MM.1S (cell line): ENCODE measurements at regions not wholly inside any gene's neighbourhood (a gene's known extent, or its start where the extent isn't known, plus 50 kb on each side); places are given as distances from the start of the nearest gene placed in this dataset.
A peak's percentile ranks its signal among the peaks of the same experiment; 100 is the strongest.

Experiments
- DNase-seq: peaks from one replicate; pipeline ENCODE4 v3.0.0-alpha.2; 2015
- H2AFZ ChIP-seq: fragments of 300-600 bp; sonication (generic); 2 replicates; pipeline ENCODE4 v1.6.0; 2016; ENCODE audit warnings: antibody characterized with exemption, low read length
- H3F3A ChIP-seq: fragments of 300-600 bp; sonication (generic); 2 replicates; pipeline ENCODE4 v1.6.1; 2016; ENCODE audit warnings: mild to moderate bottlenecking, antibody characterized with exemption, low read length, moderate library complexity, mixed read lengths; ENCODE audit not compliant: insufficient read depth
- H3K27ac ChIP-seq: fragments of 300-600 bp; sonication (generic); 2 replicates; pipeline ENCODE4 v1.5.1; 2016; ENCODE audit warnings: mild to moderate bottlenecking, low read length
- H3K27me3 ChIP-seq: fragments of 300-600 bp; sonication (generic); replicated peaks from 2 replicates; pipeline ENCODE4 v1.6.0; 2016; ENCODE audit warnings: low read length; ENCODE audit not compliant: insufficient read depth
- H3K36me3 ChIP-seq: fragments of 300-600 bp; sonication (generic); replicated peaks from 2 replicates; pipeline ENCODE4 v1.6.1; 2016; ENCODE audit warnings: mild to moderate bottlenecking, low read length, mixed read lengths; ENCODE audit not compliant: insufficient read depth
- H3K4me1 ChIP-seq: fragments of 300-600 bp; sonication (generic); 2 replicates; pipeline ENCODE4 v1.6.1; 2016; ENCODE audit warnings: low read length, mixed read lengths
- H3K4me2 ChIP-seq: fragments of 300-600 bp; sonication (generic); 2 replicates; pipeline ENCODE4 v1.6.0; 2016; ENCODE audit warnings: low read depth, low read length
- H3K4me3 ChIP-seq: fragments of 300-600 bp; sonication (generic); 2 replicates; pipeline ENCODE4 v1.5.1; 2016; ENCODE audit warnings: low read length, mixed read lengths
- H3K79me2 ChIP-seq: fragments of 300-600 bp; sonication (generic); 2 replicates; pipeline ENCODE4 v1.6.1; 2016; ENCODE audit warnings: mixed run types, low read length, mixed read lengths
- H3K9ac ChIP-seq: fragments of 300-600 bp; sonication (generic); 2 replicates; pipeline ENCODE4 v1.6.1; 2016; ENCODE audit warnings: low read length, mixed read lengths
- H3K9me2 ChIP-seq: fragments of 300-600 bp; sonication (generic); replicated peaks from 2 replicates; pipeline ENCODE4 v1.6.1; 2016; ENCODE audit warnings: mild to moderate bottlenecking, low read length, mixed read lengths; ENCODE audit not compliant: insufficient read depth
- H3K9me3 ChIP-seq: fragments of 300-600 bp; sonication (generic); replicated peaks from 2 replicates; pipeline ENCODE4 v1.6.1; 2016; ENCODE audit warnings: mild to moderate bottlenecking, low read length, mixed read lengths; ENCODE audit not compliant: insufficient read depth
- H4K20me1 ChIP-seq: fragments of 300-600 bp; sonication (generic); 2 replicates; pipeline ENCODE4 v1.6.1; 2016; ENCODE audit warnings: mild to moderate bottlenecking, low read length, moderate library complexity, mixed read lengths; ENCODE audit not compliant: insufficient read depth
- EZH2 ChIP-seq: fragments of 300-600 bp; sonication (generic); optimal IDR thresholded peaks from 2 replicates; pipeline ENCODE3; 2017; ENCODE audit warnings: low read depth, mild to moderate bottlenecking, antibody characterized with exemption, low read length, mixed read lengths
- EZH2phosphoT487 ChIP-seq: fragments of 300-600 bp; sonication (generic); IDR thresholded peaks from 2 replicates; pipeline ENCODE4 v1.6.1; 2018; ENCODE audit warnings: antibody characterized with exemption, low read length
- TF ChIP-seq, protein P1 (sequence below): fragments of 300-600 bp; sonication (generic); IDR thresholded peaks from 2 replicates; pipeline ENCODE4 v1.5.1; 2016; ENCODE audit warnings: antibody characterized with exemption, low read length, mixed read lengths

DNA sequence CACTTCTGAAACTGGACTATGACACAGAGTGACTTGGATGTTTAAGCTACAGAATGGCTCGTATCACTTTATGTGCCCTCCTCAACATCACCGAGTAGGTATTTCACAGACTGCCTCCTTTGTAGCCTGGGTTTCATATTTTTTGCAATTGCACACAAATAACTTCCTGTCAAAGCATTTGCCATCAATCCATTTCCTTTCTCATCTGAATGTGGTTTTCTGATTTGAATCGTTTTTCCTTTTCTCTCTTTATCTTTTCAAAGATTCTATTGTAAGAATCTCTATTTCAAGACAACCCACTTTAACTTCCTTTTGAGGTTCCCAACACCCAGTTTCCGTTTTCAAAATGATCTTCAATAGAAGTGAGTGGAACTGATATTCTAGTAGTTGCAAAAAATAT, 563.8 kb upstream of the ARRDC3 start:
- no peak for TF ChIP-seq EZH2
- TF ChIP-seq EZH2phosphoT487, result no peak
- TF ChIP-seq, protein P1, sequence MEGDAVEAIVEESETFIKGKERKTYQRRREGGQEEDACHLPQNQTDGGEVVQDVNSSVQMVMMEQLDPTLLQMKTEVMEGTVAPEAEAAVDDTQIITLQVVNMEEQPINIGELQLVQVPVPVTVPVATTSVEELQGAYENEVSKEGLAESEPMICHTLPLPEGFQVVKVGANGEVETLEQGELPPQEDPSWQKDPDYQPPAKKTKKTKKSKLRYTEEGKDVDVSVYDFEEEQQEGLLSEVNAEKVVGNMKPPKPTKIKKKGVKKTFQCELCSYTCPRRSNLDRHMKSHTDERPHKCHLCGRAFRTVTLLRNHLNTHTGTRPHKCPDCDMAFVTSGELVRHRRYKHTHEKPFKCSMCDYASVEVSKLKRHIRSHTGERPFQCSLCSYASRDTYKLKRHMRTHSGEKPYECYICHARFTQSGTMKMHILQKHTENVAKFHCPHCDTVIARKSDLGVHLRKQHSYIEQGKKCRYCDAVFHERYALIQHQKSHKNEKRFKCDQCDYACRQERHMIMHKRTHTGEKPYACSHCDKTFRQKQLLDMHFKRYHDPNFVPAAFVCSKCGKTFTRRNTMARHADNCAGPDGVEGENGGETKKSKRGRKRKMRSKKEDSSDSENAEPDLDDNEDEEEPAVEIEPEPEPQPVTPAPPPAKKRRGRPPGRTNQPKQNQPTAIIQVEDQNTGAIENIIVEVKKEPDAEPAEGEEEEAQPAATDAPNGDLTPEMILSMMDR, result no peak
- H3K4me2 ChIP-seq, result peak overlapping the region; percentile 15; the same call in 1 of the 2 replicates
- peaks cover 6% of the 10 kb centered on the region; the same call in 1 of the 2 replicates for H3K4me1 ChIP-seq
- no peaks in the 10 kb centered on the region for H3K27me3 ChIP-seq
- no peak overlapping the region for H2AFZ ChIP-seq
- no peaks in the 10 kb centered on the region for H3K79me2 ChIP-seq
- H4K20me1 ChIP-seq, result no peaks in the 10 kb centered on the region
- no peak overlapping the region for H3K9ac ChIP-seq
- no peaks in the 10 kb centered on the region for H3K9me2 ChIP-seq
- H3K36me3 ChIP-seq, result no peaks in the 10 kb centered on the region
- H3K9me3 ChIP-seq, result no peaks in the 10 kb centered on the region
- DNase-seq, result peak; percentile 55
- no peaks in the 10 kb centered on the region; the same call in 1 of the 2 replicates for H3F3A ChIP-seq
- no peak overlapping the region for H3K4me3 ChIP-seq
- no peak overlapping the region for H3K27ac ChIP-seq

DNA sequence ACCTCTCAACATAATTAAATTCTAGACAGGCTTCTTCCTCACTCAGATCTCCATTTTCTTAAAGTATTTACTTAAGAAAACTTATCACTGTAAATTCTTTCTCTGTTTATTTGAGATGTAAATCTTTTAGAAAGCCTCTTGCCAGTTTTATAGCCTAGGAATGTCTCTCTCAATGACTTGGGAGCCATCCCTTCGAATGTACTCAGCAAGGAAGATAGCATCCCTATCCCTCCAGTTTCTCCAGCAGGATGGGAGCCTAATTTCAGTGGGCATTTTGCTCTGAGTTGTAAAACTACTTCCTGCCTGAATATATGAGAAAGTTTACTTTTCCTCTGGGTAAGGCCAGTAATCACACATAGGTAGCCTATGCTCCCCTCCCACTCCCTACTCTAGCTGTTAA, 558.5 kb upstream of the ARRDC3 start:
- H3K4me3 ChIP-seq, result no peak overlapping the region
- H3K36me3 ChIP-seq, result no peaks in the 10 kb centered on the region
- H3K27ac ChIP-seq, result no peak overlapping the region
- no peak overlapping the region for H3K9ac ChIP-seq
- TF ChIP-seq, protein P1, result no peak
- no peak for TF ChIP-seq EZH2phosphoT487
- TF ChIP-seq EZH2, result no peak
- peaks cover 1% of the 10 kb centered on the region; the same call in 1 of the 2 replicates for H3K4me1 ChIP-seq
- no peak overlapping the region for H3K4me2 ChIP-seq
- H2AFZ ChIP-seq, result no peak overlapping the region
- H3K27me3 ChIP-seq, result no peaks in the 10 kb centered on the region
- no peak for DNase-seq
- no peaks in the 10 kb centered on the region for H3K9me2 ChIP-seq
- H4K20me1 ChIP-seq, result no peaks in the 10 kb centered on the region
- no peaks in the 10 kb centered on the region for H3F3A ChIP-seq
- H3K9me3 ChIP-seq, result no peaks in the 10 kb centered on the region
- H3K79me2 ChIP-seq, result no peaks in the 10 kb centered on the region

- Histone ChIP-seq H3K9me2 (no peaks in the 10 kb centered on the region), H3K36me3 (no peaks in the 10 kb centered on the region), H2AFZ (no peak overlapping the region), H3K4me3 (no peak overlapping the region), H3K27ac (no peak overlapping the region), H3K4me2 (no peak overlapping the region), H3K9ac (no peak overlapping the region), H3K4me1 (peaks cover 4% of the 10 kb centered on the region; the same call in 1 of the 2 replicates), H4K20me1 (no peaks in the 10 kb centered on the region), H3K9me3 (no peaks in the 10 kb centered on the region), H3K79me2 (no peaks in the 10 kb centered on the region), H3F3A (no peaks in the 10 kb centered on the region), H3K27me3 (no peaks in the 10 kb centered on the region)
- no peak for DNase-seq
- TF ChIP-seq EZH2, result no peak
- TF ChIP-seq, protein P1, result no peak
- TF ChIP-seq EZH2phosphoT487, result no peak
These were observed 555.3 kb upstream of the ARRDC3 start for GRCh38 chr5:91938441-91938840.
